NCI-H146 treated with DMSO at 0.1 percent for 48 hours (cell line): ENCODE measurements at regions not wholly inside any gene's neighbourhood (a gene's known extent, or its start where the extent isn't known, plus 50 kb on each side); places are given as distances from the start of the nearest gene placed in this dataset.
"Not testable (repeated sequence)": the region's sequence is repeated elsewhere in the genome, so short reads cannot be mapped to it uniquely, and the experiment has no call there.

ENCODE experiments used
- DNase-seq: peaks from one replicate; lab custom pipeline; 2025; ENCODE audit not compliant: unreplicated experiment; lab: John Stamatoyannopoulos, UW

GRCh38 chr1:229162825-229163515, 107.9 kb upstream of the RAB4A start:
- DNase-seq = no peak

GRCh38 chr1:229164348-229164747, 106.6 kb upstream of the RAB4A start:
- DNase-seq = no peak

- DNase-seq = no peak
These were observed 105.8 kb upstream of the RAB4A start for GRCh38 chr1:229164836-229165735.

- no peak for DNase-seq
These were observed 103.6 kb upstream of the RAB4A start for GRCh38 chr1:229167318-229167717.

GRCh38 chr1:229169399-229169798, 101.5 kb upstream of the RAB4A start:
- no peak for DNase-seq

- DNase-seq = no peak
These were observed 100.6 kb upstream of the RAB4A start for GRCh38 chr1:229170274-229170673.

- no peak for DNase-seq
These were observed 100.0 kb upstream of the RAB4A start for GRCh38 chr1:229170778-229171505.

GRCh38 chr1:229171934-229172333, 99.0 kb upstream of the RAB4A start:
- peak; percentile 40 for DNase-seq

- DNase-seq = not testable (repeated sequence)
These were observed 97.1 kb upstream of the RAB4A start for GRCh38 chr1:229173491-229174476.

GRCh38 chr1:229175297-229175696, 95.6 kb upstream of the RAB4A start:
- DNase-seq = not testable (repeated sequence)

- not testable (repeated sequence) for DNase-seq
These were observed 94.5 kb upstream of the RAB4A start for GRCh38 chr1:229176457-229176856.

- no peak for DNase-seq
These were observed 90.8 kb upstream of the RAB4A start for GRCh38 chr1:229180161-229180560.

- DNase-seq = no peak
These were observed 89.5 kb upstream of the RAB4A start for GRCh38 chr1:229181419-229181818.

- DNase-seq = no peak
These were observed 87.3 kb upstream of the RAB4A start for GRCh38 chr1:229183588-229183987.

- DNase-seq = no peak
These were observed 86.8 kb upstream of the RAB4A start for GRCh38 chr1:229184066-229184465.

GRCh38 chr1:229185963-229186362, 84.9 kb upstream of the RAB4A start:
- no peak for DNase-seq

GRCh38 chr1:229186373-229187056, 84.4 kb upstream of the RAB4A start:
- DNase-seq = no peak

- no peak for DNase-seq
These were observed 80.8 kb upstream of the RAB4A start for GRCh38 chr1:229190057-229190575.

- DNase-seq = no peak
These were observed 79.7 kb upstream of the RAB4A start for GRCh38 chr1:229191066-229191674.
